Eye (tissue), 1 donor: ENCODE measurements at regions not wholly inside any gene's neighbourhood (a gene's known extent, or its start where the extent isn't known, plus 50 kb on each side); places are given as distances from the start of the nearest gene placed in this dataset.

Experiments
- DNase-seq: peaks from one replicate; pipeline ENCODE4 v3.0.0-alpha.2; 2015

DNA sequence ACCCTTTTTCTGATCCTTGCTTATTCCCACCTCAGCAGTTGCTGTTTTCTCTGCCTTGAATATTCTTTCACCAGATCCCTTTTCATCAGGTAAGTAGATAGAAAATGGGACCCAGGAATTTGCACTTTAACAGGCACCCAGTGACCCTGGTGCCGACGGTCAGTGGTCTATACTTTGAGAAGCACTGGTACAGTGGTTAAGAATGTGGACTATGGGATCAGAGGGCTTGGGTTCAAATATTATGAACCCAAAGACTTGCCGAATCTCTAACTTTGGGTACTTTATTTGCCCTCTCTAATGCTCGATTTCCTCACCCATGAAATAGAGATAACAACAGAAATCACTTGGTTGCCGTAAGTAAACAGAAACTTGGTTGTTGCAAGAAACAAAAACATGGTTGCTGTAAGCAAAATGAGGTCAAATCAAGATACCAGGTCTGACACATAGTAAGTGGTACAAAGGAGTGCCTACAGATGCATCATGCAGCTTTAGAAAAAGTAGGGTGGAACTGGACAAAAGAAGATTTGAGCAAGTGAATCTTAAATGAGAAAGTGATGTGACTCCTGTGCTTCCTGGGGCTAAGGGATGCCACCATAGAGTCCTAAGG is 69.5 kb upstream of the GLS start:
- DNase-seq: no peak

DNA sequence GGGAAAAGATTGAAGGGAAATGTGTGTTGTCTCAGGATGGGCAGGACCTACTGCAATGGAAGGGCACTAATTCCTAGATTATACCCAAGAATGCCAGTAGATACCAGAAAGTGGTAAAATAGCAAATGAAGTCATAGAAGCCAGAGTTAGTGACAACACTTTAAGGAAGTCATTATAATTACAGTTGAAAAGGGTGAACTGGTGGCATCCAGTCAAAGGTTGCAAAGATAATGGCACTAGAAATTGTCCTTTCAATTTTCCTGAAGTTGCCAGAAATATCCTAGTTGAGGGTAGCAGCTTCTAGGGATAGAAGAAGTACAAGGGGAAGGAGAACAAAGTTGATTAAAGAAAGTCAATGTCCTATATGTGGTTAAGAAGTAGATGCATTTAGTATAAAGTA is 68.8 kb upstream of the GLS start:
- no peak for DNase-seq

DNA sequence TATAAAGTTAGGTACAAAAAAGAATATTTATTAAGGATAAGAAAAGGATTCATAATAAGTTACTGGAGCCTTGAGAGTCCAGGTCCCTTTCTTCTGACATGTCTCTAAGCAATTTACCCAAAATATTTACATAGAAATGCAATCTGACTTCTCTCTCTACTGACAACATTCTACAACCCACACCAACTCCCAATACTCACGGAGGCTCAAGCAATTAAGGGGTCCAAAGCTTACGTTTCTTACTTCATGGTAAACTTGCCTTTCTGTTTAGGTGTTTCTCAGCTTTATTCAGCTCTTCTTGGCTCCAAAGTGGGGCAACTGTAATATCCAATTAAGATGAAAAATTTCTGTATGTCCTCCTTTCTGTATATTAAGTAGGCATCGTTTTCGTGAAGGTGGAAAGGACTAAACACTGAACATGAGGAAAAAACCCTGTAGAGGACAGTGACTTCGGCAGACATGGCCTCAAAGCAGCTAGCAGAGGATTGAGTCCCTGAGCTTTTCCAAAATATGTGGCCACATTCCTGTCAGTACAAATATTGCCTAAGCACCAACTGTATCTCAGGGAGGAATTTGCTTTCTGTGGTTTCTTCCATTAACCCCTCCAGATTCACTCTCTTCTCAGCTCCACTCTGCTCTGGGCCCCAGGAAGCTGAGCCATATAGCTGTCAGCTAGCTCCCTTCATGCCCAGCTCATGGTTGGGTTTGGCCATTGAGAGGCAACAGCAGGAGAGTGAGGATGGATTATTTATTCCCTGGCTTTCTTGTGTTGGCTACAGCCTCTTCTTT is 67.9 kb upstream of the GLS start:
- no peak for DNase-seq

DNA sequence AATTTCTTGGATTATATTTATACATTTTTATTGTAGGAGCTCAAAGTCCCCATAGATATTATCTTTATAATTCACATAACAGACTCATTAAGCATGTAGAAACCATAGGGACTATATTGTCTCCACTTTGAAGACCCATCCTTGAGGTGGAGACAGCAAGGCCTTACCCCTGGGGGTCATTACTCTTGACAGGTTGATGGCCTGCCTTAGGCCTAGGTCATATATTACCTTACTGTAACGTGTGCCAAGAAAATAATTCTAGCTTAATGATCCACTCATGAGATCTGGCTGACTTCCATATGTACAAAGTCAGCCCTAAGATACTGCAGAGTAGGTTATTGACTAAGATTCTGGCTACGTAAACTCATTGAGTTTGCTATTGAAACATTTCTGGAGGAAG is 65.4 kb upstream of the GLS start:
- DNase-seq: no peak

DNA sequence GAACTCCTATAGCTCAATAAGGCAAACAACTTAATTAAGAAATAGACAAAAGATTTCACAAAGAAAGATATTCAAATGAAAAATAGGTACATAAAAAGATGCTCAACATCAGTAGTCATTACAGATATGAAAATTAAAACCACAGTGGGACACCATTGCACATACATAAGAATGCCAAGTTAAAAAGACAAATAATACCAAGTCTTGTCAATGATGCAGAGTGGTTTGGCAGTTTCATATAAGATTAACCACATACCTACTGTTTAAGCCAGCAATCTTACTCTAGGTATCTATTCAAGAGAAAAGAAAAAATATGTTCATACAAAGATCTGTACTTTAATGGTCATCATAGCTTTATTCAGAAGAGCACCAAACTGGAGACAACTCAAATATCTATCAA is 63.5 kb upstream of the GLS start:
- DNase-seq: no peak

DNA sequence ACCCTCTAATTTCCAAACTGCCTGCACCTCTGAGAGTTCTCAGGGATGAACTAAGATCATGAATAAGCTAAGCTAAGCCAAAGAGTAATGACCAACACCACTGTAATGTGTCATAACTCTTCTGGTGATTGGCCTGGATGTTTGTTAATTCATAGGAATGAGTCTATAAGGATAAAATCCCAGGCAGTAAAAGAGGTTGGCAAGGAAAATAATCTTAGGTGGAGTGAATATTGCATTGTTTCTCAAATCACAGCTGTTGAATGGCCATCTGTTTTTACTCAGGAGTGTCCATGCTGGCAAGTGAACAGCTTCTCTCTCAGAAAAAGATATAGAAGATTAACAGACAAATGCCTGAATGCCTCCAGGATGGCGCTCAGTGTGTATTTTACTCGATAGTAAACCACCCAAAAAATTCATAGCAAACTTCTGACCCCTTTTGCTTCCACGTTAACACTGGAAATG is 60.8 kb upstream of the GLS start:
- peak; percentile 36 for DNase-seq

DNA sequence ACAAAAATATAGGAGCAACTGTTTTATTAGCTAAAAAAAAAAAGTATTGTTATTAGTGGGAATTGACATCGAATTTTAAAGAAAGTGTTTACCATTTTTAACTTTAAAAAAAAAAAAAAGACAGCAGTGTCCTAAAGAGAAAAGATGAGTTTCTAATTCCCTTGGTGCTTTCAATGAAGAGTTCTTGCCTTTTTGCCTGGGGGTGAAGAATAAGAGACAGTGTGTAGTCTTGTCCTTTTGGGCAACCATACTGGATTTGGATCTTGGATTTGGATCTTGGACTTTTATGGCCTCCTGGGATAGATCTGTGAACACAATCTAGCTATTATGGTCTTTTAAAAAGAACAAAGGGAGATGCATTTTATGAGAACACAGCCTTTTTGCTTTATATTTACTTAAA is 60.2 kb upstream of the GLS start:
- DNase-seq: no peak

DNA sequence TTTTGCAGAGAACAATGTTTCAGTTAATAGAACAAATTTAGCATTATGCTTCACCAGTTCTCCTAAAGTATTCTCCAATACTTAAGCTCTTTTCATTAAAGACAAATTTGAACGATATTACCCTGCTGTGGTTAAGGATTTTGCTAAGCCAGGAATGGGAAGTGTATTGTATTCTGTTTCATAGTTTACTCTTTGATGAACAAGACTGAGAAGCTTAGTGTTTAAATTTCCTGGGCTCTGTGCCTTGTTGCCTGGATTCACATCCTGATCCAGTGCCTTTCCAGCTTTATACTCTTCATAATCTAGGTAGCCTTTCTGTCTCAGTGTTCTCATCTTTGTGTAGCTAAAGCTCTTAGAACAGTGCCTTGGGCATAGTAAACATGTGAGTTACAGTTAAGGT is 58.6 kb upstream of the GLS start:
- no peak for DNase-seq

DNA sequence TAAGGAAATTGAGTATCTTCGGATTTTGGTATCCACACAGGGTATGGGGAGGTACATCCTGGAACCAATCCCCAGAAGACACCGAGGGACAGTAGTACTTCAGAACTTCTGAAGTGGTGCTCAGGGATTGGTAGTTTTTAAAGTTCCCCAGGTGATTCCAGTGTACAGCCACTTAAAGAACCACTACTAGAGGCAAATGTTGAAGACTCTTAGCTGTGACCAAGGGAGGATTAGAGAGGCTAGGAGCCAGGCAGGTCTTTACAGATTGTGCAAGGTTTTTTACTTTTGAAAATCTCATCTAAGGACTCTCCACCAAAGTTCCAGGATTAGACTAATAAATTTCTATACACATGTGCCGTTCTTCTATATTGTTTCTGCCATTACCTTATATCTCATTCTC is 52.9 kb upstream of the GLS start:
- DNase-seq: no peak

DNA sequence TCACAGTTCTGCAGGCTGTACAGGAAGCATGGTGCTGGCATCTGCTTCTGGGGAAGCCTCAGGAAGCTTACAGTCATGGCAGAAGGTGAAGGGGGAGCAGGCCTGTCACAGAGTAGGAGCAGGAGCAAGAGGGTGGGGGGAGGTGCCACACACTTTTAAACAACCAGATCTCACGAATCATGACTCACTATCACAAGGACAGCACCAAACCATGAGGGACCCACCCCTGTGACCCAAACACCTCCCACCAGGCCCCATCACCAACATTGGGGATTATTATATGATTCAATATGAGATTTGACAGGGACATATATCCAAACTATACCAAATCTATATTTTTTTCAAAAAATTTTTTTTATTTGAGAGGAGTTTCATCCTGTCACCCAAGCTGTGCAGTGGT is 51.0 kb upstream of the GLS start:
- DNase-seq: no peak
